Nephron progenitor cell (in vitro differentiated cells): ENCODE measurements at regions not wholly inside any gene's neighbourhood (a gene's known extent, or its start where the extent isn't known, plus 50 kb on each side); places are given as distances from the start of the nearest gene placed in this dataset.

ENCODE experiments used
- DNase-seq: peaks from one replicate; pipeline ENCODE4 v3.0.0; 2021
- H3K27ac Mint-ChIP-seq: 2 replicates; pipeline ENCODE4 v1.8.0; 2021; ENCODE audit warnings: mild to moderate bottlenecking, moderate library complexity, mixed read lengths
- H3K27me3 Mint-ChIP-seq: 2 replicates; pipeline ENCODE4 v1.8.0; 2021; ENCODE audit warnings: mild to moderate bottlenecking, low read depth, mixed read lengths; ENCODE audit not compliant: poor library complexity
- H3K36me3 Mint-ChIP-seq: 2 replicates; pipeline ENCODE4 v1.8.0; 2021; ENCODE audit warnings: low read depth, mixed read lengths
- H3K4me1 Mint-ChIP-seq: 2 replicates; pipeline ENCODE4 v1.8.0; 2021; ENCODE audit warnings: mixed read lengths
- H3K4me3 Mint-ChIP-seq: 2 replicates; pipeline ENCODE4 v1.8.0; 2021; ENCODE audit warnings: mild to moderate bottlenecking, moderate library complexity, mixed read lengths
- H3K9me3 Mint-ChIP-seq: 2 replicates; pipeline ENCODE4 v1.8.0; 2021; ENCODE audit warnings: mild to moderate bottlenecking, moderate library complexity, mixed read lengths
- CTCF ChIP-seq: fragments of 200-600 bp; sonication (generic); IDR thresholded peaks from 2 replicates; pipeline ENCODE4 v1.5.0; 2021; ENCODE audit warnings: antibody characterized with exemption

GRCh38 chr13:97892717-97893116 is 60.8 kb upstream of the IPO5 start:
- no peak for DNase-seq
- Mint-ChIP-seq H3K27me3 (no peaks in the 10 kb centered on the region), H3K36me3 (no peaks in the 10 kb centered on the region), H3K9me3 (peaks cover 31% of the 10 kb centered on the region), H3K4me3 (no peak overlapping the region), H3K27ac (no peak overlapping the region), H3K4me1 (peaks cover 6% of the 10 kb centered on the region)
- no peak for TF ChIP-seq CTCF

DNA sequence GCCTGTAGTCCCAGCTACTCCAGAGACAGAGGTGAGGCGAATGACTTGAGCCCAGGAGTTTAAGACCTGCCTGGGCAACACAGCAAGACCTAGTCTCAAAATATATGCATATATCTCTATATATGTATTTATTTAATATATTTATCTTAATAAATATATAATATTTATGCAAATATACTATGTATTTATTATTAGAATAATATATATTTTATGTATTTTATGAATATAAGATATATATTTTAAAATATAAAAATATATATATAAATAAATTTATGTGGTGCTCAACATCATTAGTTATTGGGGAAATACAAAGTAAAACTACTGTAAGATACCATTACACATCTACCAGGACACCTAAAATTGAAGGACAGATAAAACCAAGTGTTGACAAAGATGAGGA is 58.1 kb upstream of the IPO5 start:
- Mint-ChIP-seq H3K27ac (no peak overlapping the region), H3K4me1 (no peaks in the 10 kb centered on the region), H3K27me3 (no peaks in the 10 kb centered on the region), H3K4me3 (no peak overlapping the region), H3K9me3 (peaks cover 31% of the 10 kb centered on the region), H3K36me3 (no peaks in the 10 kb centered on the region)
- no peak for DNase-seq
- TF ChIP-seq CTCF = no peak

- TF ChIP-seq CTCF = no peak
- no peaks in the 10 kb centered on the region for H3K36me3 Mint-ChIP-seq
- no peaks in the 10 kb centered on the region for H3K4me1 Mint-ChIP-seq
- no peak for DNase-seq
- peaks cover 31% of the 10 kb centered on the region for H3K9me3 Mint-ChIP-seq
- no peak overlapping the region for H3K27ac Mint-ChIP-seq
- H3K27me3 Mint-ChIP-seq = no peaks in the 10 kb centered on the region
- H3K4me3 Mint-ChIP-seq = no peak overlapping the region
Measured at GRCh38 chr13:97896446-97896845, 57.0 kb upstream of the IPO5 start.

GRCh38 chr13:97901716-97902115 is 51.8 kb upstream of the IPO5 start:
- H3K9me3 Mint-ChIP-seq = peaks cover 2% of the 10 kb centered on the region
- no peak for DNase-seq
- no peak overlapping the region for H3K4me3 Mint-ChIP-seq

More at GRCh38 chr13:97901716-97902115, 51.8 kb upstream of the IPO5 start:
- no peak for TF ChIP-seq CTCF
- H3K4me1 Mint-ChIP-seq = no peaks in the 10 kb centered on the region
- H3K36me3 Mint-ChIP-seq = no peaks in the 10 kb centered on the region
- peaks cover 12% of the 10 kb centered on the region for H3K27me3 Mint-ChIP-seq
- H3K27ac Mint-ChIP-seq = no peak overlapping the region
